Fibroblast of lung (primary cell): ENCODE measurements at regions not wholly inside any gene's neighbourhood (a gene's known extent, or its start where the extent isn't known, plus 50 kb on each side); places are given as distances from the start of the nearest gene placed in this dataset.
A peak's percentile ranks its signal among the peaks of the same experiment; 100 is the strongest.

ENCODE experiments used
- DNase-seq, 2 donors: peaks; one replicate each; pipeline versions ENCODE4 v3.0.0 to v3.0.0-alpha.2; 2010; ENCODE audit warnings: low read depth in 2 of 2
- H2AFZ ChIP-seq: 2 replicates; pipeline ENCODE4 v1.5.1; 2012; ENCODE audit warnings: low read length, control low read depth, inconsistent platforms
- H3K27ac ChIP-seq: 2 replicates; pipeline ENCODE4 v1.5.1; 2011; ENCODE audit warnings: low read length, control low read depth; ENCODE audit not compliant: insufficient read depth
- H3K27me3 ChIP-seq: 2 replicates; pipeline ENCODE4 v1.5.1; 2011; ENCODE audit warnings: mild to moderate bottlenecking, low read length; ENCODE audit not compliant: control insufficient read depth, insufficient read depth
- H3K36me3 ChIP-seq: 2 replicates; pipeline ENCODE4 v1.5.1; 2011; ENCODE audit warnings: low read length; ENCODE audit not compliant: control insufficient read depth, insufficient read depth
- H3K4me1 ChIP-seq: 2 replicates; pipeline ENCODE4 v1.5.1; 2011; ENCODE audit warnings: low read length; ENCODE audit not compliant: control insufficient read depth, insufficient read depth; ENCODE audit errors: extremely low read depth
- H3K4me2 ChIP-seq: 2 replicates; pipeline ENCODE4 v1.5.1; 2011; ENCODE audit warnings: low read length, control low read depth; ENCODE audit not compliant: insufficient read depth; ENCODE audit errors: extremely low read depth
- H3K4me3 ChIP-seq, 4 experiments: fragments of 200-600 bp in 1 of 4; sonication (generic) in 1 of 4; replicated peaks in 1 of 4; 2 replicates each; pipeline ENCODE4 v1.5.1; 2011 to 2016; ENCODE audit warnings: low read length in 4 of 4, low read depth in 3 of 4, mild to moderate bottlenecking in 3 of 4, control low read depth in 2 of 4, inconsistent platforms in 1 of 4, mixed read lengths in 1 of 4; ENCODE audit not compliant: insufficient read depth in 1 of 4; ENCODE audit errors: control extremely low read depth in 1 of 4
- H3K79me2 ChIP-seq: 2 replicates; pipeline ENCODE4 v1.5.1; 2012; ENCODE audit warnings: mild to moderate bottlenecking, low read length, inconsistent platforms; ENCODE audit not compliant: control insufficient read depth, insufficient read depth
- H3K9ac ChIP-seq: 2 replicates; pipeline ENCODE4 v1.5.1; 2011; ENCODE audit warnings: mild to moderate bottlenecking, low read length, control low read depth; ENCODE audit not compliant: insufficient read depth
- H3K9me3 ChIP-seq: 2 replicates; pipeline ENCODE4 v1.5.1; 2012; ENCODE audit warnings: low read depth, low read length; ENCODE audit not compliant: control insufficient read depth, insufficient read depth
- H4K20me1 ChIP-seq: 2 replicates; pipeline ENCODE4 v1.5.1; 2011; ENCODE audit warnings: low read length; ENCODE audit not compliant: control insufficient read depth, insufficient read depth; ENCODE audit errors: extremely low read depth
- CTCF ChIP-seq, 2 donors: IDR thresholded peaks in 1 of 2; conservative IDR thresholded peaks in 1 of 2; 1 replicate in 1 of 2; 2 replicates in 1 of 2; pipeline ENCODE4 v1.5.1; 2011 to 2012; ENCODE audit warnings: low read length in 2 of 2, control low read depth in 1 of 2, inconsistent platforms in 1 of 2, low read depth in 1 of 2, mild to moderate bottlenecking in 1 of 2
- EZH2 ChIP-seq: IDR thresholded peaks from 2 replicates; pipeline ENCODE4 v1.5.1; 2012; ENCODE audit warnings: low read length, control low read depth, mild to moderate bottlenecking; ENCODE audit errors: missing control alignments

DNA sequence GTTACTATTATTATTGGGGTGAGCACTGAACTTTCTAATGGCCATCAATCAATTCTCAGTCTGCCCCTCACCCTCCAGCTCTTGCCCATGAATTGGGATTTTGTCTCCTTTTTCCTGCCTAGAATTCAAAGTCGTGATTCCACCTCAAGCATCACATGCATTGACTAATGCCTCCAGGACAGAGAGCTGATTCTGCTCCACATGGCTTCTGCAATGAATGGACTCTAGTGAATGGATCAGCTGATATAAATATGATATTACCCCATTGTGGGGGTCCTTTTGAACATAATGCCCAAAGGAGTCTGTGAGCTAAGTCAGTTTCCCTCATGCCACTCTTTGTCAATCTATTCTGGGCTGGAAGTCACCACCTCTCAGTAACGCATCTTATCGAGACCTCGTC lies 126.4 kb downstream of the OPN5 start:
- H3K27ac ChIP-seq = no peak overlapping the region
- H4K20me1 ChIP-seq = no peaks in the 10 kb centered on the region
- no peak overlapping the region for H3K4me2 ChIP-seq
- H3K27me3 ChIP-seq = no peaks in the 10 kb centered on the region
- H3K4me1 ChIP-seq = no peaks in the 10 kb centered on the region
- H2AFZ ChIP-seq = no peak overlapping the region
- H3K79me2 ChIP-seq = no peaks in the 10 kb centered on the region
- H3K9ac ChIP-seq = no peak overlapping the region
- TF ChIP-seq EZH2 = no peak
- H3K36me3 ChIP-seq = no peaks in the 10 kb centered on the region
- H3K4me3 ChIP-seq = no peak overlapping the region
- H3K9me3 ChIP-seq = no peaks in the 10 kb centered on the region
- no peak for DNase-seq

DNA sequence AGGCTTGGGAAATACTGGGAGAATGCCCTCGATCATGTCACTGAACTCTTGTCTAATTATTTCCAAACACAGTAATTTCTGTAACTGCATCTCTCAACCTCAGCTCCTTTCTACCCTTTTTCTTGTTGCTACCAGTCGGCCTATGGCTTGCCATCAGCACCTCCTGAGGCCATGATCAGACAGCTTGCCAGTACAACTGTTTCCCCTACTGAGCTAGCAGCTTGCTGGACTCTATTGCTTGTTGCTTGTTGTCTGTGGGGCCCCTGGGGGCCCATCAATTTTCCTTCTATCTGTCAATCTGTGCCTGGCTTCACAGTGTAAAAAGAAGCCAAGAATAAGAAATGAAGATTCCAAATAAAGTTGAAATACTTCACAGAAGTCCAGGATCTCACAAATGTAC lies 123.9 kb downstream of the OPN5 start:
- no peak for TF ChIP-seq EZH2
- no peak for TF ChIP-seq CTCF (conservative IDR thresholded peaks at IDR 0.05 in 1 of 2, IDR thresholded peaks at IDR 0.05 in 1 of 2; ENCODE audit: low read depth in 1 of 2, low read length in 2 of 2)
- Histone ChIP-seq H3K4me1 (no peaks in the 10 kb centered on the region), H3K4me3 (no peak overlapping the region), H2AFZ (no peak overlapping the region), H4K20me1 (no peaks in the 10 kb centered on the region), H3K79me2 (no peaks in the 10 kb centered on the region), H3K27me3 (no peaks in the 10 kb centered on the region), H3K9me3 (no peaks in the 10 kb centered on the region), H3K27ac (no peak overlapping the region), H3K36me3 (no peaks in the 10 kb centered on the region), H3K9ac (no peak overlapping the region), H3K4me2 (no peak overlapping the region)
- DNase-seq = no peak

GRCh38 chr6:47897247-47897646 lies 115.4 kb downstream of the OPN5 start:
- Histone ChIP-seq H4K20me1 (no peaks in the 10 kb centered on the region), H3K9me3 (no peaks in the 10 kb centered on the region), H3K4me2 (no peak overlapping the region), H3K36me3 (no peaks in the 10 kb centered on the region), H3K27me3 (no peaks in the 10 kb centered on the region), H3K4me1 (no peaks in the 10 kb centered on the region), H3K27ac (no peak overlapping the region), H3K79me2 (no peaks in the 10 kb centered on the region), H2AFZ (no peak overlapping the region), H3K9ac (no peak overlapping the region), H3K4me3 (no peak overlapping the region)
- TF ChIP-seq EZH2 (no peak), CTCF (conservative IDR thresholded peaks at IDR 0.05 in 1 of 2, IDR thresholded peaks at IDR 0.05 in 1 of 2; ENCODE audit: low read depth in 1 of 2, low read length in 2 of 2) (no peak)
- DNase-seq = peak in 1 of 2 donors; percentile 51
